ENCODE measurements at regions not wholly inside any gene's neighbourhood (a gene's known extent, or its start where the extent isn't known, plus 50 kb on each side); places are given as distances from the start of the nearest gene placed in this dataset.

DNA sequence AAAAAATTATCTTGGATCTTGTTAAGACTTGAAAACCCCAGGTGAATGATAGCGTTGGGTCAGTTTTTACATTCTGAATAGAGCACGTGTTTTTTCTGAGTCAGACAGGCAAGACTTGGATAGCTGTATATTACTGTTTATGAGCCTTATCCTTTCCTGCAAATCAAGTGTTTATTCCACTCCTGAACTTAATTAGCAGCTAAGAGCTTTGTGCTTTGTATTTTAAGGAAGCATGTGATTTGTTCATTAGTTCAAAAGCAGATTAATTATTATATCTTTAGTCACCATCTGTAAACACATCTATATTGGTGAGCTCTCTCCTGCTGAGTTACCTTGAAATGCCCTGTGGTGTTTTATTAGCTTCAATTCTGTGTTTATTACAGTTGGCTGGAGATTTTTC is 98.6 kb upstream of the PRPS1L1 start:
- DNase-seq = no peak
- Histone ChIP-seq H3K27ac (no peak overlapping the region), H3K4me1 (no peaks in the 10 kb centered on the region), H3K36me3 (no peaks in the 10 kb centered on the region), H3K9me3 (no peaks in the 10 kb centered on the region), H3K4me3 (no peak overlapping the region), H3K27me3 (no peaks in the 10 kb centered on the region)
- no peak for ATAC-seq
- intact Hi-C loops (cut with DNase I; ENCODE audit: low total_unique reads) (no loop called here), in situ Hi-C loops (cut with MboI; ENCODE audit: low sequenced_read_pairs in 4 of 4) (no loop called here)
- TF ChIP-seq, protein P1, sequence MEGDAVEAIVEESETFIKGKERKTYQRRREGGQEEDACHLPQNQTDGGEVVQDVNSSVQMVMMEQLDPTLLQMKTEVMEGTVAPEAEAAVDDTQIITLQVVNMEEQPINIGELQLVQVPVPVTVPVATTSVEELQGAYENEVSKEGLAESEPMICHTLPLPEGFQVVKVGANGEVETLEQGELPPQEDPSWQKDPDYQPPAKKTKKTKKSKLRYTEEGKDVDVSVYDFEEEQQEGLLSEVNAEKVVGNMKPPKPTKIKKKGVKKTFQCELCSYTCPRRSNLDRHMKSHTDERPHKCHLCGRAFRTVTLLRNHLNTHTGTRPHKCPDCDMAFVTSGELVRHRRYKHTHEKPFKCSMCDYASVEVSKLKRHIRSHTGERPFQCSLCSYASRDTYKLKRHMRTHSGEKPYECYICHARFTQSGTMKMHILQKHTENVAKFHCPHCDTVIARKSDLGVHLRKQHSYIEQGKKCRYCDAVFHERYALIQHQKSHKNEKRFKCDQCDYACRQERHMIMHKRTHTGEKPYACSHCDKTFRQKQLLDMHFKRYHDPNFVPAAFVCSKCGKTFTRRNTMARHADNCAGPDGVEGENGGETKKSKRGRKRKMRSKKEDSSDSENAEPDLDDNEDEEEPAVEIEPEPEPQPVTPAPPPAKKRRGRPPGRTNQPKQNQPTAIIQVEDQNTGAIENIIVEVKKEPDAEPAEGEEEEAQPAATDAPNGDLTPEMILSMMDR (IDR thresholded peaks at IDR 0.05 in 4 of 5, conservative IDR thresholded peaks at IDR 0.05 in 1 of 5) = no peak
- TF ChIP-seq POLR2A (IDR thresholded peaks at IDR 0.05) = no peak

DNA sequence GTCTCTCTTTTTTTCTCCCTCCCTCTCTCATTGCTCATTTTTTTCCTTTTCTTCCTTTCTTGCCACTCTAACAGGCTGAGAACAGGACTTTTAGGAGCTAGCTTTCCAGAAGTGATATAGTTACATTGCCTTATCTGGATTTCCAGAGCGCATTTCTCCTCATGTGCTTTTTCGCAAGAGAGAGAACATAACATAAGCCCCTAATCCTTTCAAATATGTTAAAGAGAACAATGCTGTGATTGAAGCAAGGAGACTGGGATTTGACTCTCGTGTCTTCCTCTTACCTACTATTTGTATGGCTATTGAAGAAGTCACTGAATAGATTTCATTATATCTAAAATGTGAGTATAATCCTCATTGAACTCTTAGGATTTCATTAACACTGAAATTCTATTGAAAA is 101.2 kb upstream of the PRPS1L1 start:
- Histone ChIP-seq H3K9me3 (no peaks in the 10 kb centered on the region), H3K36me3 (no peaks in the 10 kb centered on the region), H3K27me3 (no peaks in the 10 kb centered on the region), H3K27ac (no peak overlapping the region), H3K4me3 (no peak overlapping the region), H3K4me1 (no peaks in the 10 kb centered on the region)
- no peak for TF ChIP-seq POLR2A (IDR thresholded peaks at IDR 0.05)
- TF ChIP-seq, protein P1 (IDR thresholded peaks at IDR 0.05 in 4 of 5, conservative IDR thresholded peaks at IDR 0.05 in 1 of 5) = no peak
- intact Hi-C loops (cut with DNase I; ENCODE audit: low total_unique reads) = no loop called here
- no peak for DNase-seq
- no peak for ATAC-seq
- in situ Hi-C loops (cut with MboI; ENCODE audit: low sequenced_read_pairs in 4 of 4) = no loop called here

DNA sequence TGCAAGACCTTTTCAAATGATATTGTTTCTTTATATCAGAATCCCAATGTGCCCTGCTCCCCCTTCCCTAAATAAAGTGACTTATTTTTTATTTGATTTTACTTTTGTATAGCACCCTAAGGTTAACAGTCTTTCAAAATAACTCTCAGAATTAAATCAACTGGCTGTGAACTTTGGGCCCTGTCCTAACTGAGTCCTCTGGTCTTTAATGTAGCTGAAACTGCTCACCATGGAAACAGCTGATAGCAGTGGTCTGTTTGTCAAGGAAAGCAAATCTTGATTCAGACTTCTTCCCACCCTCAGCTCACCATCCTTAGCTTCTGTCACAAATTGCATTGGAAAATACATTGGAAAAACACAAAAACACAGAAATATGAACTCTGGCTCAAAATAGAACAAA is 105.2 kb upstream of the PRPS1L1 start:
- ATAC-seq = no peak
- H3K4me1 ChIP-seq = no peaks in the 10 kb centered on the region
- H3K9me3 ChIP-seq = no peaks in the 10 kb centered on the region
- DNase-seq = no peak
- H3K36me3 ChIP-seq = no peaks in the 10 kb centered on the region
- intact Hi-C loops (cut with DNase I; ENCODE audit: low total_unique reads) = no loop called here
- TF ChIP-seq, protein P1 (IDR thresholded peaks at IDR 0.05 in 4 of 5, conservative IDR thresholded peaks at IDR 0.05 in 1 of 5) = no peak
- TF ChIP-seq POLR2A (IDR thresholded peaks at IDR 0.05) = no peak
- no peak overlapping the region for H3K27ac ChIP-seq
- no peaks in the 10 kb centered on the region for H3K27me3 ChIP-seq
- in situ Hi-C loops (cut with MboI; ENCODE audit: low sequenced_read_pairs in 4 of 4) = no loop called here
- H3K4me3 ChIP-seq = no peak overlapping the region

GRCh38 chr7:18133921-18134320 is 106.3 kb upstream of the PRPS1L1 start:
- in situ Hi-C loops (cut with MboI; ENCODE audit: low sequenced_read_pairs in 4 of 4) (no loop called here), intact Hi-C loops (cut with DNase I; ENCODE audit: low total_unique reads) (no loop called here)
- Histone ChIP-seq H3K9me3 (no peaks in the 10 kb centered on the region), H3K27ac (no peak overlapping the region), H3K36me3 (no peaks in the 10 kb centered on the region), H3K4me3 (no peak overlapping the region), H3K4me1 (no peaks in the 10 kb centered on the region), H3K27me3 (no peaks in the 10 kb centered on the region)
- no peak for ATAC-seq
- no peak for DNase-seq
- TF ChIP-seq POLR2A (IDR thresholded peaks at IDR 0.05) = no peak
- TF ChIP-seq, protein P1 (IDR thresholded peaks at IDR 0.05 in 4 of 5, conservative IDR thresholded peaks at IDR 0.05 in 1 of 5) = no peak

GRCh38 chr7:18140943-18141342 is 113.3 kb upstream of the PRPS1L1 start:
- no peak for ATAC-seq
- no peaks in the 10 kb centered on the region for H3K27me3 ChIP-seq
- no peak overlapping the region for H3K27ac ChIP-seq
- no peak for DNase-seq
- intact Hi-C loops (cut with DNase I; ENCODE audit: low total_unique reads) (no loop called here), in situ Hi-C loops (cut with MboI; ENCODE audit: low sequenced_read_pairs in 4 of 4) (no loop called here)
- TF ChIP-seq POLR2A (IDR thresholded peaks at IDR 0.05) = no peak
- TF ChIP-seq, protein P1 (IDR thresholded peaks at IDR 0.05 in 4 of 5, conservative IDR thresholded peaks at IDR 0.05 in 1 of 5) = no peak
- H3K9me3 ChIP-seq = no peaks in the 10 kb centered on the region
- no peaks in the 10 kb centered on the region for H3K36me3 ChIP-seq
- no peaks in the 10 kb centered on the region for H3K4me1 ChIP-seq
- no peak overlapping the region for H3K4me3 ChIP-seq

All from gastrocnemius medialis (tissue), 4 donors.